H1 (cell line): ENCODE measurements at regions not wholly inside any gene's neighbourhood (a gene's known extent, or its start where the extent isn't known, plus 50 kb on each side); places are given as distances from the start of the nearest gene placed in this dataset.

ENCODE experiments used
- ATF3 ChIP-seq: IDR thresholded peaks from 2 replicates; pipeline ENCODE4 v1.6.1; 2011; ENCODE audit warnings: low read depth, mild to moderate bottlenecking, low read length; ENCODE audit not compliant: insufficient read depth
- BRCA1 ChIP-seq: IDR thresholded peaks from 2 replicates; pipeline ENCODE4 v1.6.1; 2012; ENCODE audit warnings: low read depth, low read length, improper control_type of control experiment
- CHD7 ChIP-seq: fragments of 300-600 bp; sonication (generic); IDR thresholded peaks from 2 replicates; pipeline ENCODE4 v1.7.1; 2012; ENCODE audit warnings: low read length, moderate library complexity, mild to moderate bottlenecking, inconsistent platforms; ENCODE audit not compliant: insufficient replicate concordance
- GTF2F1 ChIP-seq: IDR thresholded peaks from 2 replicates; pipeline ENCODE4 v1.6.1; 2012; ENCODE audit warnings: low read depth, low read length, improper control_type of control experiment, borderline replicate concordance
- JUN ChIP-seq: IDR thresholded peaks from 2 replicates; pipeline ENCODE4 v1.6.1; 2011; ENCODE audit warnings: low read depth, mild to moderate bottlenecking, improper control_type of control experiment, low read length
- KDM1A ChIP-seq: fragments of 200-600, 300-600 bp; sonication (generic); IDR thresholded peaks from 2 replicates; pipeline ENCODE4 v1.7.1; 2016; ENCODE audit warnings: mild to moderate bottlenecking, low read length, borderline replicate concordance
- POLR2AphosphoS5 ChIP-seq: IDR thresholded peaks from 2 replicates; pipeline ENCODE4 v1.6.1; 2011; ENCODE audit warnings: low read depth, low read length
- RFX5 ChIP-seq: IDR thresholded peaks from 2 replicates; pipeline ENCODE4 v1.6.1; 2011; ENCODE audit warnings: low read depth, low read length, improper control_type of control experiment, borderline replicate concordance
- RXRA ChIP-seq: IDR thresholded peaks from 2 replicates; pipeline ENCODE4 v1.6.1; 2011; ENCODE audit warnings: low read depth, mild to moderate bottlenecking, low read length, moderate library complexity; ENCODE audit not compliant: insufficient read depth
- SIRT6 ChIP-seq: IDR thresholded peaks from one replicate; pipeline ENCODE4 v1.7.1; 2012; ENCODE audit warnings: low read length, inconsistent platforms
- USF2 ChIP-seq: IDR thresholded peaks from 2 replicates; pipeline ENCODE4 v1.6.1; 2011; ENCODE audit warnings: low read length, improper control_type of control experiment

GRCh38 chr2:226273440-226273839 is 526.2 kb downstream of the IRS1 start (continued):
- TF ChIP-seq CHD7, result no peak
- no peak for TF ChIP-seq RXRA
- no peak for TF ChIP-seq GTF2F1
- no peak for TF ChIP-seq BRCA1
- TF ChIP-seq USF2, result no peak
- no peak for TF ChIP-seq SIRT6
- no peak for TF ChIP-seq KDM1A
- TF ChIP-seq JUN, result no peak
- TF ChIP-seq ATF3, result no peak
- TF ChIP-seq RFX5, result no peak
- no peak for TF ChIP-seq POLR2AphosphoS5
